DND-41 (cell line): ENCODE measurements at regions not wholly inside any gene's neighbourhood (a gene's known extent, or its start where the extent isn't known, plus 50 kb on each side); places are given as distances from the start of the nearest gene placed in this dataset.

Experiments used
- ATAC-seq: fragments of 200-7000 bp; cut with Tn5 transposase; 3 replicates; pipeline ENCODE4 v1.9.1; 2021; ENCODE audit warnings: low read depth; ENCODE audit not compliant: insufficient read depth
- DNase-seq: peaks from one replicate; pipeline ENCODE4 v3.0.0-alpha.2; 2020
- H2AFZ ChIP-seq: 2 replicates; pipeline ENCODE4 v1.6.0; 2012; ENCODE audit warnings: low read depth, low read length
- H3K27ac ChIP-seq: 2 replicates; pipeline ENCODE4 v1.5.1; 2012; ENCODE audit warnings: low read length, inconsistent platforms
- H3K27me3 ChIP-seq: fragments of 200-600 bp; sonication (generic); 2 replicates; pipeline ENCODE4 v1.6.0; 2012; ENCODE audit warnings: low read length, mild to moderate bottlenecking, inconsistent platforms; ENCODE audit not compliant: insufficient read depth, poor library complexity
- H3K36me3 ChIP-seq: 2 replicates; pipeline ENCODE4 v1.5.1; 2012; ENCODE audit warnings: low read length, inconsistent platforms; ENCODE audit not compliant: insufficient read depth
- H3K4me1 ChIP-seq: 2 replicates; pipeline ENCODE4 v1.5.1; 2012; ENCODE audit warnings: mild to moderate bottlenecking, low read length; ENCODE audit not compliant: insufficient read depth
- H3K4me2 ChIP-seq: 2 replicates; pipeline ENCODE4 v1.6.0; 2012; ENCODE audit warnings: mild to moderate bottlenecking, moderate library complexity, low read length, inconsistent platforms; ENCODE audit not compliant: insufficient read depth
- H3K4me3 ChIP-seq, 2 experiments: fragments of 200-600 bp in 1 of 2; shearing (Covaris generic) in 1 of 2; 2 replicates each; pipeline ENCODE4 v1.5.1; 2012 to 2016; ENCODE audit warnings: inconsistent platforms in 2 of 2, low read length in 2 of 2, mild to moderate bottlenecking in 2 of 2, low read depth in 1 of 2, moderate library complexity in 1 of 2
- H3K79me2 ChIP-seq: 2 replicates; pipeline ENCODE4 v1.6.0; 2012; ENCODE audit warnings: low read length, inconsistent platforms; ENCODE audit not compliant: insufficient read depth
- H3K9ac ChIP-seq: 2 replicates; pipeline ENCODE4 v1.6.0; 2012; ENCODE audit warnings: low read depth, mild to moderate bottlenecking, inconsistent platforms, low read length, moderate library complexity
- H3K9me3 ChIP-seq: 2 replicates; pipeline ENCODE4 v1.5.1; 2012; ENCODE audit warnings: low read length, moderate library complexity, mild to moderate bottlenecking, inconsistent platforms; ENCODE audit not compliant: insufficient read depth, severe bottlenecking
- H4K20me1 ChIP-seq: 2 replicates; pipeline ENCODE4 v1.6.0; 2012; ENCODE audit warnings: low read length; ENCODE audit not compliant: insufficient read depth
- EZH2 ChIP-seq: IDR thresholded peaks from 3 replicates; pipeline ENCODE4 v1.6.1; 2012; ENCODE audit warnings: borderline replicate concordance, low read depth, mild to moderate bottlenecking, moderate library complexity, low read length, inconsistent platforms; ENCODE audit not compliant: severe bottlenecking
- TF ChIP-seq, protein P1 (sequence below): IDR thresholded peaks from 2 replicates; pipeline ENCODE4 v1.5.1; 2012; ENCODE audit warnings: borderline replicate concordance, low read length, moderate library complexity, mild to moderate bottlenecking; ENCODE audit not compliant: poor library complexity, severe bottlenecking; ENCODE audit errors: extremely low read depth

DNA sequence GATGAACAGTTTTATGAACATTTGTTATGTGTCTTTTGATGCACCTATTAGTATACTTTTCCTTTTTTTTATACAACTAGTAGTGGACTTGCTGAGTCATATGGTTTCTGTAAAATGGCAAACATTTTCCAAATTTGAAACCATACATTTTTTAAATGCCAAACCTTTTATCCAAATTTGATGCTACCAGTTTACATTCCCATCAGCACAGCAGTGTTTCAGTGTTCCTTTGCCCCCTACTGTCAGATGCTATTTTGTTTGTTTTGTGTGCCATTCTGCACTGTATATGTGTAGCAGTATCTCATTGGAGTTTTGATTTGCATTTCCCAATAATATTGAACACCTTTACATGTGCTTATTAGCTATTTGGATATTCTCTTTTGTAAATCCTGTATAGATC lies 219.4 kb downstream of the TANC2 start:
- Histone ChIP-seq H3K4me1 (no peaks in the 10 kb centered on the region), H3K9me3 (no peaks in the 10 kb centered on the region), H3K4me2 (no peak overlapping the region), H4K20me1 (no peaks in the 10 kb centered on the region), H3K4me3 (no peak overlapping the region), H3K79me2 (no peaks in the 10 kb centered on the region), H3K27ac (no peak overlapping the region), H3K9ac (no peak overlapping the region), H3K36me3 (no peaks in the 10 kb centered on the region), H2AFZ (no peak overlapping the region), H3K27me3 (no peaks in the 10 kb centered on the region)
- ATAC-seq: no peak
- no peak for DNase-seq
- TF ChIP-seq EZH2: no peak
- TF ChIP-seq, protein P1, sequence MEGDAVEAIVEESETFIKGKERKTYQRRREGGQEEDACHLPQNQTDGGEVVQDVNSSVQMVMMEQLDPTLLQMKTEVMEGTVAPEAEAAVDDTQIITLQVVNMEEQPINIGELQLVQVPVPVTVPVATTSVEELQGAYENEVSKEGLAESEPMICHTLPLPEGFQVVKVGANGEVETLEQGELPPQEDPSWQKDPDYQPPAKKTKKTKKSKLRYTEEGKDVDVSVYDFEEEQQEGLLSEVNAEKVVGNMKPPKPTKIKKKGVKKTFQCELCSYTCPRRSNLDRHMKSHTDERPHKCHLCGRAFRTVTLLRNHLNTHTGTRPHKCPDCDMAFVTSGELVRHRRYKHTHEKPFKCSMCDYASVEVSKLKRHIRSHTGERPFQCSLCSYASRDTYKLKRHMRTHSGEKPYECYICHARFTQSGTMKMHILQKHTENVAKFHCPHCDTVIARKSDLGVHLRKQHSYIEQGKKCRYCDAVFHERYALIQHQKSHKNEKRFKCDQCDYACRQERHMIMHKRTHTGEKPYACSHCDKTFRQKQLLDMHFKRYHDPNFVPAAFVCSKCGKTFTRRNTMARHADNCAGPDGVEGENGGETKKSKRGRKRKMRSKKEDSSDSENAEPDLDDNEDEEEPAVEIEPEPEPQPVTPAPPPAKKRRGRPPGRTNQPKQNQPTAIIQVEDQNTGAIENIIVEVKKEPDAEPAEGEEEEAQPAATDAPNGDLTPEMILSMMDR: no peak

DNA sequence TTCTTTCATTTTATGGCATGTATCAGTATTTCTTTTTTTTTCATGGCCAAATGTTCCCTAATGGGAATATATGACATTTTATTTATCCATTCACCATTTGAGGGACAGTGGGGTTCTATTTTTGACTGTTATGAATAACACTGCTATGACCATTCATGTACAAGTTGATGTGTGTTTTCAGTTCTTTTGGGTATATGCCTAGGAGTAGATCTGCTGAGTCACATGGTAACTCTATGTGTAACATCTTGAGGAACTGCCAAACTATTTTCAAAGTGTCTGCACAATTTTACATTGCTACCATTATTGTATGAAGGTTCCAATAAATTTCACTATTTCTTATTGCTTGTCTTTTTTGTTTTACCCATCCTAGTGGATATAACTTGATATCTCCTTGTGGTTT lies 223.0 kb downstream of the TANC2 start:
- no peak overlapping the region for H3K27ac ChIP-seq

DNA sequence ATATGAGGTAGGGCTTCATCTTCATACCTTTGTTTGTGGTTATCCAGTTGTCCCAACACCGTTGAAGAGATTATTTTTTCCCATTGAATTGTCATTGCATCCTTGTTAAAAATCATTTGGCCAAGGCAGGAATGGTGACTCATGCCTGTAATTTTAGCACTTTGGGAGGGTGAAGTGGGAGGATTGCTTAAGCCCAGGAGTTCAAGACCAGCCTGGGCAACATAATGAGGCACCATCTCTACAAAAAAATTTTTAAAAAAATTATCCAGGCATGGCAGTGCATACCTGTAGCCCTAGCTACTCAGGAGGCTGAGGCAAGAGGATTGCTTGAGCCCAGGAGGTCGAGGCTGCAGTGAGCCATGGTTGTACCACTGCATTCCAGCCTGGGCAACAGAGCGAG lies 223.9 kb downstream of the TANC2 start:
- Histone ChIP-seq H3K4me1 (no peaks in the 10 kb centered on the region), H3K9me3 (no peaks in the 10 kb centered on the region), H3K36me3 (no peaks in the 10 kb centered on the region), H3K27me3 (no peaks in the 10 kb centered on the region), H3K27ac (no peak overlapping the region), H4K20me1 (no peaks in the 10 kb centered on the region), H3K79me2 (no peaks in the 10 kb centered on the region), H3K9ac (no peak overlapping the region), H2AFZ (no peak overlapping the region), H3K4me2 (no peak overlapping the region), H3K4me3 (no peak overlapping the region)
- ATAC-seq: no peak
- DNase-seq: no peak
- TF ChIP-seq EZH2: no peak
- TF ChIP-seq, protein P1: no peak

More for the DNA sequence above, 223.0 kb downstream of the TANC2 start:
- no peaks in the 10 kb centered on the region for H3K27me3 ChIP-seq
- no peak overlapping the region for H3K4me2 ChIP-seq
- no peaks in the 10 kb centered on the region for H3K9me3 ChIP-seq
- H4K20me1 ChIP-seq: no peaks in the 10 kb centered on the region
- DNase-seq: no peak
- no peaks in the 10 kb centered on the region for H3K79me2 ChIP-seq
- no peak overlapping the region for H2AFZ ChIP-seq
- H3K4me3 ChIP-seq: no peak overlapping the region
- H3K4me1 ChIP-seq: no peaks in the 10 kb centered on the region
- H3K36me3 ChIP-seq: no peaks in the 10 kb centered on the region
- TF ChIP-seq, protein P1: no peak
- TF ChIP-seq EZH2: no peak
- H3K9ac ChIP-seq: no peak overlapping the region
- no peak for ATAC-seq

DNA sequence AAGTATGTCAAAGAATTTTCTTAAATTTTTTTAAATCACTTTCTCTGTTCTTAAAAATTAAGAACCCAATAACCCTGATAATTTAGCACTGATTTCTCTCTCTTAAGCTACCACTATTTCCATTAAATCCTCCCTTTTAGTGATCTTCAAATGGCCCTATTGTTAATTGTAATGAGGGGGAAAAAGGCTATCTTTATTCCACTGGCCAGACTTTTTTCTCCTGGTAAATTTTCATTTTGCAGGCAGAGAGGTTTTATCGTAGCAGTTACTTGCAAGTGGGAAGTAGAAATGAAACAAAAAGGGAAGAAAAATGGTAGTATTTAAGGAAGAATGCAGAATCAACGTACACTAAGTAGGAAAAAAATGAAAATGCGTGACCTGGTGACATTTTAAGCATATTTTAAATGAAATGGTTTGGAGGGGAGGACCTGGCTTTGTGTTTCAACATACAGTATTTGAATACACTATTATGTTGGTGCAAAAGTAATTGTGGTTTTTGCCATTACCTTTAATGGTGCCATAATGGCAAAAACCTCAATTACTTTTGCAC lies 224.9 kb downstream of the TANC2 start:
- H3K4me2 ChIP-seq: no peak overlapping the region
- no peak overlapping the region for H2AFZ ChIP-seq
- no peak overlapping the region for H3K4me3 ChIP-seq
- no peaks in the 10 kb centered on the region for H3K4me1 ChIP-seq
- H3K9me3 ChIP-seq: no peaks in the 10 kb centered on the region
- TF ChIP-seq EZH2: no peak
- TF ChIP-seq, protein P1: no peak
- H3K27me3 ChIP-seq: no peaks in the 10 kb centered on the region
- H3K9ac ChIP-seq: no peak overlapping the region
- H3K27ac ChIP-seq: no peak overlapping the region
- H3K36me3 ChIP-seq: no peaks in the 10 kb centered on the region
- ATAC-seq (no peak), DNase-seq (no peak)
- no peaks in the 10 kb centered on the region for H4K20me1 ChIP-seq
- no peaks in the 10 kb centered on the region for H3K79me2 ChIP-seq
